NK-92 treated with Interleukin-12 subunit alpha and Interleukin-12 subunit beta, amount 100 ng/mL, for 24 hours (cell line): ENCODE measurements at regions not wholly inside any gene's neighbourhood (a gene's known extent, or its start where the extent isn't known, plus 50 kb on each side); places are given as distances from the start of the nearest gene placed in this dataset.
A peak's percentile ranks its signal among the peaks of the same experiment; 100 is the strongest.
"Not testable (repeated sequence)": the region's sequence is repeated elsewhere in the genome, so short reads cannot be mapped to it uniquely, and the experiment has no call there.

Experiments used
- DNase-seq: peaks from one replicate; lab custom pipeline; 2025; lab: John Stamatoyannopoulos, UW

DNA sequence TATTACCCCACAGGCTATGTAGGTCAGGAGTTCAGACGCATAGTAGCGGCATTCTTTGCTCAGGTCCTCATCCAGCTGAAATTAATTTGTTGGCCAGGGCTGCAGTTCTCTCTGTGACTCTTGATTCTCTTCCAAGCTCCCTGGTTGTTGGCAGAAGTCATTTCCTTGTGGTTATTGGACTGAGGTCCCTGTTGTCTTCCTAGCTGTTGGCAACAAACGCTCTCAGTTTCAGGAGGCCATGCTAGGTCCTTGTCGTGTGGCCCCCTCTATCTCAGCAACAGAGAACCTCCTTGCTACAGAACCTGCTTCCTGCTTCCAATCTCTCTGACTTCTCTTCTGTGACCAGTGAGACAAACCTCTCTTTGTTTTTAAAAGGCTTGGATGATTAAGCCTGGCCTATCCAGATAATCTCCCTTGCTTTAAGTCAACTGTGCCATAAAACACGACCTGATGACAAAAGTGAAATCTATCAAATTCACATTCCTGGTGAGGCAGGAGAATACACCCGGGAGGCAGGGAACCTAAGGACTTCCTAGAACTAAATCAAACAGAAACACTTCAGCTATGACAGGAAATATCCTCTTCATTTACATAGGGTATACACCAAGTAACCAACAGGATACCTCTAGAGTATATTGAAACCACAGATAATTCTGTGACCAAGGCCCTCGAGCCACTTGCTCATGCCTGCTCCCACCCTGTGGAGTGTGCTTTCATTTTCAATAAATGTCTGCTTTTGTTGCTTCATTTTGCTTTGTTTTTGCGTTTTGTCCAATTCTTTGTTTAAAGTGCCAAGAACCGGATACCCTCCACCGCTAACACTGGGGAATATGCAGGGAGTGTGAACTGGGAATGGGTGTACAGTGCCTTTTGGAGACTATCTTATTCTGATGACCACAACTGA lies 196.0 kb downstream of the BTBD3 start:
- peak; percentile 23 for DNase-seq

DNA sequence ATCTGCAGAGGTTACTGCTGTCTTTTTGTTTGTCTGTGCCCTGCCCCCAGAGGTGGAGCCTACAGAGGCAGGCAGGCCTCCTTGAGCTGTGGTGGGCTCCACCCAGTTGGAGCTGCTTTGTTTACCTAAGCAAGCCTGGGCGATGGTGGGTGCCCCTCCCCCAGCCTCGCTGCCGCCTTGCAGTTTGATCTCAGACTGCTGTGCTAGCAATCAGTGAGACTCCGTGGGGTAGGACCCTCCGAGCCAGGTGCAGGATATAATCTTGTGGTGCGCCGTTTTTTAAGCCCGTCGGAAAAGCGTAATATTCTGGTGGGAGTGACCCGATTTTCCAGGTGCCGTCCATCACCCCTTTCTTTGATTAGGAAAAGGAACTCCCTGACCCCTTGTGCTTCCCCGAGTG lies 211.4 kb downstream of the BTBD3 start:
- not testable (repeated sequence) for DNase-seq

DNA sequence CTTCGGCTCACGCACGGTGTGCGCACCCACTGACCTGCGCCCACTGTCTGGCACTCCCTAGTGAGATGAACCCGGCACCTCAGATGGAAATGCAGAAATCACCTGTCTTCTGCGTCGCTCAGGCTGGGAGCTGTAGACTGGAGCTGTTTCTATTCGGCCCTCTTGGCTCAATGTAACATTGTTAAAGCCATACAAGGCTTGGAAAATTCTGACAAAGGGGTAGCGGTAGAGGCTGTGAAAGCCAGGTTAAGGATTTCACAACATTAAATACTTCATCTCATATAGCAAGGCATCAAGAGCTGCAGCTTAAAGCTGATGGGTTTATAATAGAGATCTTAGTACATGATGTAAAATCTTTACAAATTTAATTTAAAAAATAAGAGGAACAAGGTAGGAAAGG lies 211.8 kb downstream of the BTBD3 start:
- DNase-seq, result not testable (repeated sequence)

DNA sequence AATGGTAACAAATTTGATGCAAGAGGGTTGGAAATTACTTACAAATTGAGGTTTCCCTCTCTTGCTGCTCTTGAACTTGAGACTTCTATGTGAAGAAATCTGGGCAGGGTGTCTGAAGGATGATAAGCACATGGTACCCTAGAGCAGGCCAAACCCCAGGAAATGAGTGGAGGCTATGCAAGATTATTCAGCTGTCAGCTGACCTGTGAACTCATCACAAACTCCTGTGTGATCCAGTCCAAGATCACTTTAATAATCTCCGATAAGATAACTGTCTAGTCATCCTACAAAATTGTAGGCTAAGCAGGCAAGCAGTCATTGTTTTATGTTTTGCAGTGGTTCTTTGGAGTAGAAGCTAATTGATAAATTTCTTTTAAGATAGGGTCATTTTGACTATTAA lies 213.1 kb downstream of the BTBD3 start:
- DNase-seq, result no peak

- no peak for DNase-seq
These were observed 215.9 kb downstream of the BTBD3 start for GRCh38 chr20:12133553-12133952.

DNA sequence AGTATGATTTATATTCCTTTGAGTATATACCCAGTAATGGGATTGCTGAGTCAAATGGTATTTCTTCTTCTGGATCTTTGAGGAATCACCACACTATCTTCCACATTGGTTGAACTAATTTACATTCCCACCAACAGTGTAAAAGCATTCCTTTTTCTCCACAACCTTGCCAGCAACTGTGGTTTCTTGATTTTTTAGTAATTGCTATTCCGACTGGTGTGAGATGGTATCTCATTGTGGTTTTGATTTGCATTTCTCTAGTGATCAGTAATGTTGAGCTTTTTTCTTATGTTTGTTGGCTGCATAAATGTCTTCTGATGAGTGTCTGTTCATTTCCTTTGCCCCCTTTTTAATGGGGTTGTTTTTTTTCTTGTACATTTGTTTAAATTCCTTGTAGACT lies 228.3 kb downstream of the BTBD3 start:
- DNase-seq, result not testable (repeated sequence)

- no peak for DNase-seq
These were observed 235.3 kb downstream of the BTBD3 start for GRCh38 chr20:12152996-12153395.

GRCh38 chr20:12153628-12154027 lies 235.9 kb downstream of the BTBD3 start:
- DNase-seq, result no peak

DNA sequence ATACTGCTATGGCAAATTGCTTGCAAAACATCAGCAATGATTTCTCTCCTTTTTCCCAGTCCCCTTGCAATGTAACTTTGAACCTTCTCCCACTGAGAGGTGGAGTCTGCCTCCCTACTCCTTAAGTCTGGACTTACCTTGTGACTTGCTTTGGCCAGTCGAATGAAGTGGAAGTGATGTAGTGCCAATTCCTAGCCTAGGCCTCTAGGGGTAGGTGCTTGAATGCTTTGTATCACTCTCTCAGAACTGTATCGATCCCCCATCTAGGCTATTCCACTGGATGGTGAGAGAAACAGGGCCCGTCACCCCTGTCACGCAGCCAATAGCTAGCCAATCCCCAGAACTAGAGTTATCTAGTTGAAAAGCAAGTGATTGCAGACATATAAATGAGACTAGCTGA lies 238.6 kb downstream of the BTBD3 start:
- DNase-seq, result no peak

DNA sequence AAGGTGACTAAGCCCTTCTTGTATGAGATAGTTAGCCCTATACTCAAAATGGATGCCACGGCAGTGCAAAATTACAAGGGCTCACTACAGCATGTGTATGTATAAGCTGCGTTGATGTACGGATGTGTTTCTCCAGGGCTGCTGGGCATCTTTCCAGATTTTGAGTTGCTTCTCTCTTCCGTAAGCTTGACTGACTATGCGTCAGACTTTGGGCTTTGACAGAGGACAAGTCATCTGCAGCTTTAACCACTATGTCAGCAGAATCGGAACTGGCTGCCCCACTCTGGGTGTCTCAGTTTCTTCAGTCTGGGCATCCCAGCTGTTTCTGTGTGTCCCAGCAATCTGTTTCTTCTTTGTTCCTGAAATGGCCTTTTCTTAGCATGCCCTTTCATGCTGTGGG lies 241.6 kb downstream of the BTBD3 start:
- DNase-seq, result no peak

- no peak for DNase-seq
These were observed 244.0 kb downstream of the BTBD3 start for GRCh38 chr20:12161734-12162133.

DNA sequence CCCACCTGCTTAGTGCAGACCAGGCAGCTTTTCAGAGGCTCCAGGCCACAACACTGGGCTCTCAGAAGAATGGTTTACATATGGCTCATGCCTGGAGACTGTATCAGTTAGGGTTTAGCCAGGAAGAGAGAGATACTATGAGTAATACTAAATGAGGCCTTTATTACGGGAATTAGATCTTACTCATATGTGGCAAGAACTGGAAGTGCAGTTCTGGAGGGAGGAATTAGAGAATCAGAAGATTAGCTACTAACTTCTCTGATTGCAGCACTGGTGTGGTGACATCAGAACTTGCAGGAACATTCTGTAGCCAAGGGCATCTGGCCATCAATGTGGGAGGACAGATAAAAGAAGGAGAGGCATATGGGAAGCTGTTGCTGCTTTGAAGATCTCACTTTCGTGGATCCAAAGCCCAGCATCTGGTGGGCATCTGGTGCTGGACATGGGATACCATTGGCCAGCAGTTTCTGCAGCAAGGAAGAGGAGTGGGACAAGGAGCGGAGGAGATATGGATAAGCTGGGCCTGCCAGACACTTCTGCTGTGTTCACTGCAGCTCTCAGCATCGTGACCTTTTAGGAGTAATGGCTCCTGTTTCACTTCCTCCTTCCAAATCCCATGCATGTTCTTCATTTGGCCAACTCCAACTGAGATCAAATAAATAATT lies 248.5 kb downstream of the BTBD3 start:
- no peak for DNase-seq

DNA sequence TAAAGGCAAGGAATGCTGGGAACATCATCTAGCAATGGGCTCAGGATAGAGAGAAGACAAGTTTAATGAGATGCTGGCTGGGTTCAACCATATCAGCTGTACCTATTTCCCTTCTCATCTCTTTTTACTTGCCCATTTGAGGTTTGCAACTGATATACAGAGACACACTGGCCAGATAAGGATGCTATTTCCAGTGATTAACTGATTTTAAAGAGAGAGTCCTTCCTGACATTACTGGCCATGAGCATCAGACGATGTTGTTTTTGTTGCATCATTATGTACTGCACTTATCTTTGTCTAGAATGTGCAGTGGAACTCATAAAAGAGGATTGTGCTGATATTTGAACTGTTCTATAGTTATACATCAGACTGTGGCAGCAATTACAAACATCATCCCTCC lies 252.7 kb downstream of the BTBD3 start:
- DNase-seq, result no peak

DNA sequence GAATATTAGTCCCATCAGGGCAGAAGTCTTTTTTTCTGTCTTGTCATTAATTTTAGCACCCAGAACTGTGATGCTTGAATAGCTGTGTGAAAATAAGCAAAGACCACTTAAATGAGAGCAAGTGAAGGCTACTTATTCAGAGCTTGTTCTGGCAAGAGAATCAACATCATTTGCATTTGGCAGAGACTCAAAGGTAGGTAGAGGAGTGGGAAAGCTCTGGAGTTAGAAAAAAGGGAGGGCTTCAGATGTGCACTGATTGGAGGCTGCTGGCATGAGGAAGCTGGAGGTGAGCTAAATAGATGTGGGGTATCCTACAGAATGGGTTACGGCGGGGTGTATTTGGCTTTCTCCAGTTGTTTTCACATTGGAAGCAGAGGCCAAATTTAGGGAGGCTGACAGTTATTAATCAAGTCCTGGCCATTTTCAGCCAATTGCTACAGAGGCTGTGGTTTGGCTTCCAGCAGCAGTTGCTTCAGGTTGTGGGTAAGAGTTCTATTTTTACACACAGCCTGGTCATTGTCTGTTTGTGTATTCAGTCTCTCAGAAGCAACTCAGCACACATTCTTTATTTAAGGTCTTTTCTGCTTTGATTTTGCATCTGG lies 254.3 kb downstream of the BTBD3 start:
- no peak for DNase-seq

- no peak for DNase-seq
These were observed 255.8 kb downstream of the BTBD3 start for GRCh38 chr20:12173347-12174012.

DNA sequence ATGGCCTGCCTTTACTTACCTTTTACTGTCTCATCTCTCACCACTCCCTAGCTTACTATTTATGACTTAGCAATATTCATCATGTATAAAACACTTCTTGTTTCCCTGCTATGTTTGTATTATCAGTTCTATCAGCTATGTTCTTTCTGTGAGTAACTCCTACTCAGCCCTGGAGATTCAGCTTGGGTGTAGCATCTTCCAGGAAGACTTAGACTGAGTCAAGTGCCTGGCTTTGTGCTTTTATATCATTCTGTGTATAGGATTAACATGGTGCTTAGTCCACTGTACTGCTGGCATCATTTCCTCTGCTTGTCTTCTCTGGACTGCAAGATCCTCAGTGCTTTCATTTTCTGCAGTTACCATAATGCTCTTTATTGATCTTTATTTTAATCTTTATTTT lies 257.8 kb downstream of the BTBD3 start:
- no peak for DNase-seq

DNA sequence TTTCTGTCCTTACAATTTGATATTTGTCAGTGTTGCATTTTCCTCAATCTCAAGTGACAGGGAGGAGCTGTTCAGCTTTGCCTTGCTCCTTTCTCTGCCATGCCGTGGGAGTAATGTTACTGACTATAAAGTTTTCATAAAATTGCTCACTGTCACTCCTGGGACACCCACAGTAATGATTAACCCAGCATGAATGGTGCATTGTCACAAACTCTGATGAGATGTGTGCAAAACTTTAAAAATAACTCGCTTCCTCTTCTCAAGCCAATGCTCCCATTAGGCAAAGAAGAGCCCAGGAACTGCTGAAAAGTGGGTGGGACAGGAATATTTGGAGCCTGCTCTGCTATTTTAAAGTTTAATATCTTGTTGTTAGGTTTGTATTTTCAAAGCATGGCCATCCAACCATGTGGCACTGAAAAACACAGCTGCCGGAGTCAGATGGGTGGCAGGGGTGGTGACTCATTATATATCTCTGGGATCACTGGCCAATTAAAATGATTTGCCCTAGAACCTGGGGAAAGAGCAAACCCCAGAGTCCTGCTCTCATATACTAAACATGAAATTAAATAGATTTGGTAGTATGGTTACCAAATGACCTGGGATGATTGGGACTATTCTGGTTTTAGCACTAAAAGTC lies 260.1 kb downstream of the BTBD3 start:
- DNase-seq, result no peak

DNA sequence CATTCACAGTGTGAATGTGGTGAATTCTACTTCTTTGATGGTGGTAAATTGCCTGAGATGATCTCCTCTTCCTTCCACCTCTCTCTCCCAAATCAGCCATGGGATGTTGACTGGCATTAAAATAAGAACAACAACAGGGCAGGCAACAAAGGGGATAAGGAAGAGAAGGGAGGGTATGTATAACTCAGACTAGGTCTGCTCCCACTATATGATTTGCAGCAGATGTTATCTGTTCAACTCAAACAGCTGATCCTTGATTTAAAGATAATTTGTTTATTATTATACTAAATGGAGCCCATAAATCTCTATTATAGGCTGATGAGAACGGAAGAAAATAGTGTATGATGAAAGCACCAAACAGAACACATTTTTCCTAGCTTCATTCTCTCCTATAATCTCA lies 262.0 kb downstream of the BTBD3 start:
- no peak for DNase-seq

DNA sequence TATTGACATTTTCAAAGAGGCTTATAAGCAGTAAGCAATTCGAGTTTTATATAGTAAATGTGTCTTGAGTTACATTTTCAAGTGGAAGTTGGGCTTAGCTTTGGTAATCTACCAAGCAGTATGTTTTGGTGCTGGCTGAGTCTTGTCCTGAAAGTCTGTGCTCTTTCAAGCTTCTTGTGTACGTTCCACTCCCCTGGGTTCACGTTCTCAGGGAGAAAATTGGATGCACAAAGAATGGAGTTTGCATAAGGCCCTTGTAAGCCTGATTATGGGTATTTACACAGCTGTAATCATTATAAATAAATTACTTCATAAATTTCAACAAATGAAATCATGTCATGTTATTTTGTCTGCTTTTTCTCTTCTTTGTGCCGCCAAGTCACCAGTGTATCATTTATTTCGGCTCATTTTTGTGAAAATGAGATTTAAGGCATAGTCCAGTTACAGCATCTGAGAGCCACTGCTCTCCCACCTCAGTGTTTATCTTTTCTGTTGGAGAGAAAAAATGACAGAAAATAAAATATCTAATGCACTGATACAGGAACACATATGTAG lies 262.5 kb downstream of the BTBD3 start:
- no peak for DNase-seq

DNA sequence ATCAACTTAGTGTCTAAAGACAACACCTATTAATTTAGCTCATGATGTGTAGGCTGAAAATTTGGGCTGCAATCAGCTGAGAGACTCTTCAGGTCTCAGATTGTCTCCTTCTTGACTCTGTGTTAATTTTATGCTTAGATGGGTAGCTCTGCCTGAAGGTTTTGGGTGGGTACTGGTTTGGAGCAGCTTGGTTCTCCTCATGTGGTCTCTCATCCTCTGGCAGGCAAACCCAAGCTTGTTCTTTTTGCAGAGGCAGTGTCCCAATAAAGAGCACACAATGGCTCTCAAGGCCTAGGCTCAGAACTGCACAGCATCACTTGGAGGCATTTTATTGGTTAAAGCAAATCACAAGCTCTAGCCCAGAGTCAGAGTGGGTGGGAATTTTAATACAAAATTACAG lies 280.6 kb downstream of the BTBD3 start:
- DNase-seq, result no peak

DNA sequence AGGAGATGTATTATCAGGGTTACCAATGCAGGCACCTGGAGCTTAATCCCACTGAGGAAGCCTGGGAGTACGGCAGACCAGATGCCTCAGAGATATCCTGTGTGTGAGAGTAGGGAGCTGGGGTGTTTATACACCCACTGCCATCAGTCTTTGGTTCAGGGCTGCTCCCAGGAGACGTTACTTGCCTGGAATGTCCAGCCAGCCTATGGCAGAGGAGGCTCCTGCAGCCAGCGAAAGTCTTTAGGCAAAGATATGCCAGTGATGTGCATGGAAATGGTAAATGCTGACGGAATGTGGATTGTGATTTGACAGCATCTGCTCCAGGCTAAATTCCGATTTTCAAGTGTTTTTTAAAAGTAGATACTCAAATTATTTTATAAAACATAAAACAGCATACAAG lies 282.0 kb downstream of the BTBD3 start:
- DNase-seq, result no peak
